ENCODE measurements at regions not wholly inside any gene's neighbourhood (a gene's known extent, or its start where the extent isn't known, plus 50 kb on each side); places are given as distances from the start of the nearest gene placed in this dataset.

DNA sequence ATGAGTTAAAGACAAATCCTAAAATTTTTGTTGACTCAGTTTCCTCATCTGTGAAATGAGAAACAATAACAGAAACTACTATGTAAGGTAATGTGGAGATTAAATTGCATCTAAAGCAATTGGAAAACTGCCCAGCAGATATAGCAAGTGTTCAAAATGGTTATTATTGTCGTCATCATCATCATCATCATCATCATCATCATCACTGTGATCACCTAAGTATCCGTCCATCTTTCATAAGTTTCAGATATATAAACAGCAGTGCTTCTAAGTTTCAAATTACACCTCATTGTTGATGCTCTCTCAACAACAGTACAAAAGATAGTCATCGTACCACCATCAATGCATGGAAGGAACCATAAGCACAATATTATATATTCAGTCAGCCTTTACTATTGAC, 379.9 kb downstream of the PDGFC start:
- TF ChIP-seq POLR2A (IDR thresholded peaks at IDR 0.05; ENCODE audit: low read length), result no peak
- no peak for TF ChIP-seq HDAC2 (IDR thresholded peaks at IDR 0.05)
- no peak for TF ChIP-seq CHD2 (IDR thresholded peaks at IDR 0.05; ENCODE audit: low read length, partially characterized antibody)
- TF ChIP-seq CEBPB (IDR thresholded peaks at IDR 0.05), result no peak
- no peak for TF ChIP-seq TP53 (CRISPR knock-in tag; IDR thresholded peaks at IDR 0.05)
- TF ChIP-seq, protein P1, sequence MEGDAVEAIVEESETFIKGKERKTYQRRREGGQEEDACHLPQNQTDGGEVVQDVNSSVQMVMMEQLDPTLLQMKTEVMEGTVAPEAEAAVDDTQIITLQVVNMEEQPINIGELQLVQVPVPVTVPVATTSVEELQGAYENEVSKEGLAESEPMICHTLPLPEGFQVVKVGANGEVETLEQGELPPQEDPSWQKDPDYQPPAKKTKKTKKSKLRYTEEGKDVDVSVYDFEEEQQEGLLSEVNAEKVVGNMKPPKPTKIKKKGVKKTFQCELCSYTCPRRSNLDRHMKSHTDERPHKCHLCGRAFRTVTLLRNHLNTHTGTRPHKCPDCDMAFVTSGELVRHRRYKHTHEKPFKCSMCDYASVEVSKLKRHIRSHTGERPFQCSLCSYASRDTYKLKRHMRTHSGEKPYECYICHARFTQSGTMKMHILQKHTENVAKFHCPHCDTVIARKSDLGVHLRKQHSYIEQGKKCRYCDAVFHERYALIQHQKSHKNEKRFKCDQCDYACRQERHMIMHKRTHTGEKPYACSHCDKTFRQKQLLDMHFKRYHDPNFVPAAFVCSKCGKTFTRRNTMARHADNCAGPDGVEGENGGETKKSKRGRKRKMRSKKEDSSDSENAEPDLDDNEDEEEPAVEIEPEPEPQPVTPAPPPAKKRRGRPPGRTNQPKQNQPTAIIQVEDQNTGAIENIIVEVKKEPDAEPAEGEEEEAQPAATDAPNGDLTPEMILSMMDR (IDR thresholded peaks at IDR 0.05), result no peak
- TF ChIP-seq BCL3 (IDR thresholded peaks at IDR 0.05), result no peak
- no peak for TF ChIP-seq MAX (IDR thresholded peaks at IDR 0.05)
- no peak for TF ChIP-seq EP300 (IDR thresholded peaks at IDR 0.05)
- TF ChIP-seq RARB (CRISPR knock-in tag; IDR thresholded peaks at IDR 0.05), result no peak
- TF ChIP-seq CBX2 (IDR thresholded peaks at IDR 0.05; ENCODE audit: borderline replicate concordance, low read depth), result no peak
- TF ChIP-seq ZFP36 (IDR thresholded peaks at IDR 0.05; ENCODE audit: borderline replicate concordance, partially characterized antibody), result no peak
- TF ChIP-seq USF2 (IDR thresholded peaks at IDR 0.05), result no peak
- TF ChIP-seq NR3C1 (IDR thresholded peaks at IDR 0.05), result no peak

All from A549 (cell line).